NCI-H524 treated with DMSO at 0.1 percent for 48 hours (cell line): ENCODE measurements at regions not wholly inside any gene's neighbourhood (a gene's known extent, or its start where the extent isn't known, plus 50 kb on each side); places are given as distances from the start of the nearest gene placed in this dataset.

ENCODE experiments used
- DNase-seq: peaks from one replicate; lab custom pipeline; 2025; lab: John Stamatoyannopoulos, UW

DNA sequence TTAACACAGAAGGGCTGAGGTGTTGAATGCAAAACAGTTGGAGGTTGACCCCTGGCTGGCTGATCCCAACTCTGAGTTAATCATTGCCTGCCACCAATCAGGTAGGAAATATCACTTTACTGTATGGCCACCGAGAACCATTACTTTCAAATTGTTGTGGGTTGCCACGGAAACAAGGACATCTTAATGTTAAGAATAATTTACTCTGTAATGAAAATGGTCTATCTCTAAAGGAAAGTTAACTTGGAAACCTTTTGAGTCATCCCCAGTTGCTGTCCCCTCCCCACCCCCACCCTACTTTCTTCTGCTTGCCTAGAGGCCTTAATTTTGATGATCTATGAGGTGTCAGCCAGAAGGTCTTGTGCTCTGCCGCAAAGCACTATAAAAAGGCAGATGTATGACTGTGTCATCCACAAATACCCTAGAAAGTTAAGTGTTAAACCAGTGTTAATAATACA is 78.7 kb upstream of the SNRK start:
- no peak for DNase-seq

DNA sequence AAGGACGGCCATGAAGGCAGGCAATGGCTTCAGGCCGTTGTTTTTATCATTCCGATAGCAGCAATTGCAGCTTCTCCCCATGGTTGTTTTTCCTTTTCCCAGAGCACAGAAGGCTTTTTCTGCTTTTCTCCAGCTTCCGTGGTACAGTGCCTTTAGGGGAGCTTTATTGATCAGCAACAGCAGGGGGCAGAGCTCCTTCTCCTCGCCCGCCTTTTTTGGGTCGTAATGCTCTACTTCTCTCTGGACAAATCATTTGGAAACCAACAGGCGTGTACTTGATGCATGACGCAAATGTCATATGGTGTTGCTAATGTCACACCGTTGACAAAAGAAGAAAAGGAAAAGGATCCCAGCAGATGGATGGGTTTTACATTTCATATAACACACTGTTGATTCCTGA is 79.7 kb upstream of the SNRK start:
- DNase-seq: no peak

GRCh38 chr3:43206105-43206504 is 80.2 kb upstream of the SNRK start:
- no peak for DNase-seq

- DNase-seq: no peak
Measured at GRCh38 chr3:43203022-43203421, 83.3 kb upstream of the SNRK start.

DNA sequence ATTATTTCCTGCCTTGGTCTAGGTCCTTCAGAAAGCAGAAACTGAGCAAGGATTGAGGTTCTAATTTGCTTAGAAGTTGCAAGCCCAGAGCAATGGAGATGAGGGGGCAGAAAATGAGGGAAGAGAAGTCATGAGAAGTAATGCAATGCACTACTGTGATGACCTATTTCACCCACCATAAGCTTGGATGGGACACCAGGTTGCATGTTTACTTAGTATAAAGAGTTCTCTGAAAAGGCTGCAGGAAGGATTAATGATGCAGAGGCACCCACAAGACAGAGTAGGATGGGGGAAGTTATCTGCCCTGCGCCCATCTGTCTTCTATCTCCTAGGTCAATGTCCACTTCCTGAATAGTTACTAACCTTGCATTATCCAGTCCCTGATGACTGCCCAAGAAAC is 84.8 kb upstream of the SNRK start:
- no peak for DNase-seq

GRCh38 chr3:43199645-43200306 is 86.6 kb upstream of the SNRK start:
- no peak for DNase-seq

GRCh38 chr3:43198791-43199644 is 87.3 kb upstream of the SNRK start:
- DNase-seq: no peak

- no peak for DNase-seq
Measured at GRCh38 chr3:43198301-43198700, 88.0 kb upstream of the SNRK start.

- no peak for DNase-seq
Measured at GRCh38 chr3:43197181-43197580, 89.2 kb upstream of the SNRK start.

GRCh38 chr3:43196721-43197120 is 89.6 kb upstream of the SNRK start:
- no peak for DNase-seq

- DNase-seq: no peak
Measured at GRCh38 chr3:43195115-43195498, 89.2 kb upstream of the POMGNT2 start.

DNA sequence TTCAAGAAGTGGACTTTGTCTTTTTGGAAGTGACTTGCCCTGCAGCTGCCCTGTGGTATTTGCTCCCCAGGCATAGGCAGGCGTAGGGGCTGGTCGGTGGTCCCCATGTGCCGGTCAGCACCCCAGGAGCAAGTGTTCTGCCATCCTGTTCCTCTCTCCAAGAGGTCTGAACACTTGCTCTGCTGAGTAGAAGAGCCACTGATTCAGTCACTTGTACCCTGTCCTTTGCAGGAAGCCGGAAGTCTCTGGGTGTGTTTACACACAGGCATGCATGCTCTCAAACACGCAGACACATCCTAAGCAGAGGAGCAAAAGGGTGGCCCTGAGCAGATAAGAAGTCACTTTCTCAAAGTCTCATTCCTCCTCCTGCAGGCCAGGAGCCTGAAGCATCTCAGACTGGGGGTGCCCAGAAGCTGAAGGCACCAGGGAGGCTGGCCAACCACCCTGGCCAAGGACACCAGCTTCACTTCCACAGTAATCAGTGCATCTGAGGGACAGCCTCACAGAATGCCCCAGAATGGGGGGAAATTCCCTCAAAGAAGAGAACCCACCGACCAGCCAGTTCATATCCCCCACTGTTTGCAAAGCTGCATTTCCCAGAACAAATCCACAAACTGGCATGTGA is 88.7 kb upstream of the POMGNT2 start:
- DNase-seq: no peak

DNA sequence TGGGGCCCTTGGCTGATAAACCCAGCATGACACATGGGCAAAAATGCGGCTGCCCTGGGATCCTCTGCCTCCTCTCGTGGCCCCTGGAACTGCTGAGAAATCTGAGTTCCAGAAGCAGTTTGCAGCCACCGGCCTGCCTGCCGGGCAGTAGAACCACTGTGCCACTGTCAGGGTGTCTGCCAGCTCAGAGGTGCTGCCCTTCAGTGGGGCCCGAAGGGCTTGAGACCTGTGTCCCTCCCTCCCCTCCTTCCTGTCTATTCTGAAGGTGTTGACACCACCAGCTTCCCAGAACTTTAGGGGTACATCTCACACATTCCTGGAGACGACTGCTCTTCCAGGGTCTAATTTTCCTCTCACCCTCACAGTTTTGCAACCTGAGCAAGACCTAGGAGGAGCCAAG is 88.2 kb upstream of the POMGNT2 start:
- no peak for DNase-seq

GRCh38 chr3:43192028-43192427 is 86.1 kb upstream of the POMGNT2 start:
- DNase-seq: no peak

- DNase-seq: no peak
Measured at GRCh38 chr3:43191116-43191515, 85.2 kb upstream of the POMGNT2 start.

DNA sequence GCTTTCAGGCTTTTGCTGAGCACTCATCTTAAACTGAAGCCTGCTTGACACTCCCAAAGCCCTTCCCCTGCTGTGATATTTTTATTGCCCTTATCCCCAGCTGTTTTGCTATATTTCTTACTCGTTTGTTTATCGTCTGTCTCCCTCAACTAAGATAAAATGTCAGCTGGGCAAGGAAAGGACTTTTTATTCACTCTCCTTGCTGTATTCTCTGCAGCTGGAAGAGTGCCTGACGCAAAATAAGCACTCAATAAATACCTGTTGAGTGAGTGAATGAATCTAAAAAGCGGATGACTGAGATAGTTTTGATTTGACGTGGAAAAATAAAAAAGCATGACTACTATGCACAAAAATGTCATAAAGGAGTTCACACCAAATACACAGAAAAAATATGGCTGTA is 84.8 kb upstream of the POMGNT2 start:
- DNase-seq: no peak

- no peak for DNase-seq
Measured at GRCh38 chr3:43187836-43188479, 82.1 kb upstream of the POMGNT2 start.

GRCh38 chr3:43185983-43186314 is 80.1 kb upstream of the POMGNT2 start:
- no peak for DNase-seq

DNA sequence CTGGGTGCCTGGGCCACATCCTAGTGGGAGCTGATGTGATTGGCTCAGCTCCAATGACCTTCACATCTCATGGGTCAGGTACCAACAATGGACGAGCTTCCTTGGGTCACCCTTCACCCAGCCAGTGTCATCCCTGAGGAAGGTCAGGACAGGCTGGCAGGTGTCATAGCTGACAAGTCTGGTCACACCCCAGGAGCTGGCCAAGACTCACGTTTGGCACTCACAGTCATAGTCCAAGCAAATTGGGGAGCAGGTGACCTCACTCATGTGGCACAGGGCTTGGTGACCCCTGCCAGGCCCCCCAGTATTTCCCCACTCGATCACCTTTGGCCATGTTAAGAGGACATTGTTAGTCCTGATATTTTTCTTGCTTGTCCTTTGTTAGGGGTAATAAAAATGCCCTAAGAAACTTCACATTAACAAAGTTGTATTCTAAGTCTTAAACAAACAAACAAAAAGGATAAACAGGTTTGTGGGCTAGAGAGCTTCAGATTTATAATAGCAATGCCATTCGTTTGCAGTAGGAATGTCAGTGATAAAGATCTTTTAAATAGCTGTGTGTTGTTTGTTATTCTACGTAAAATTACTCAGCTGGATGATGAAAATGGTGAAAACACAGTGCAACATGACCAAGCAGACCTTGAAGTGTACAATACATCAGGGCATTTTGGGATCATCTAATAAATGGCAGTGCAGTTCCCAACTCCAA is 79.5 kb upstream of the POMGNT2 start:
- no peak for DNase-seq

DNA sequence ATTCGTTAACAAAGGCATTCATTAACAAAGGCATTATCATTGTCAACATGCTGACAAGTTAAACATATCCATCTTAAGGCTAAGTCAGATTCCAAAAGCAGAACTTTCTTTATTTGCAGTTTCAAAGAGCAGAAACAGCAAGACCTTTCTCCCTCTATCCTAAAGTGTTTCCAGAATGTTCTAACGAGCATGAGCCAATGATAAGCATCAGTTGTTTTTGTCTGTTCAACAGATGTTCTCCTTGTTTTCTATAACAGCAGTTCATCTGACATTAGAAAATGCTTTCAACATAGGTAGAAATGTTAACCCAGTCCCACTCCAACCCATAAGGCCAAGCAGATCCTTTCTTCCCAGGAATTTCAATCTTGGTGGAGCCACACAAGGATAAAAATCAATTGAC is 77.6 kb upstream of the POMGNT2 start:
- no peak for DNase-seq

- DNase-seq: no peak
Measured at GRCh38 chr3:43181202-43181821, 75.4 kb upstream of the POMGNT2 start.

- DNase-seq: no peak
Measured at GRCh38 chr3:43180694-43181093, 74.8 kb upstream of the POMGNT2 start.
